Gastrocnemius medialis (tissue), 4 donors: ENCODE measurements at regions not wholly inside any gene's neighbourhood (a gene's known extent, or its start where the extent isn't known, plus 50 kb on each side); places are given as distances from the start of the nearest gene placed in this dataset.

Experiments
- POLR2A ChIP-seq, 2 donors: fragments of 450-650 bp; IDR thresholded peaks; one replicate each; pipeline ENCODE4 v1.6.1; 2017; ENCODE audit warnings: antibody characterized with exemption in 2 of 2, mild to moderate bottlenecking in 2 of 2, moderate library complexity in 2 of 2
- TF ChIP-seq, protein P1 (sequence below), 5 experiments: fragments of 450-650 bp in 3 of 5; fragments of 200-600 bp in 2 of 5; sonication (generic) in 2 of 5; IDR thresholded peaks in 4 of 5; conservative IDR thresholded peaks in 1 of 5; 1 replicate in 4 of 5; 2 replicates in 1 of 5; pipeline ENCODE4 v1.5.1; 2016 to 2019; ENCODE audit warnings: antibody characterized with exemption in 5 of 5, mild to moderate bottlenecking in 3 of 5, moderate library complexity in 3 of 5

DNA sequence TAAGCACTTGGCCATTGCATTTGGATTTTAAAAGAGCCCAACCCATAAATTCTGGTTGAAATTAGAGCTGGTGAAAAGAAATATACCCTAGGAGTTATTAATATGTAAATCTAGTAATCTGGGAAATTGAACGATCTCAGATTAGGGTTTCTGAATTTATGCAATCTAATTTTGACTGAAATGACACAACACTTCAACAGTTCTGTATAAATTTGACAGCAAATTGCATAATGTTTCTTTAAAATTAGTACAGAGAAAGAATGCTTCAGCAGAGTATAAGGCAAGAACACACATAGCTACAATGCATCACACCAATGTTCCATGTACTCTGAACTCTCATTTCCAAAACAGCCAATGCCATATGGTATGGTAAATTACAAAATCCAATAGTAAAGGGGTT lies 201.5 kb upstream of the ITGA4 start:
- TF ChIP-seq, protein P1, sequence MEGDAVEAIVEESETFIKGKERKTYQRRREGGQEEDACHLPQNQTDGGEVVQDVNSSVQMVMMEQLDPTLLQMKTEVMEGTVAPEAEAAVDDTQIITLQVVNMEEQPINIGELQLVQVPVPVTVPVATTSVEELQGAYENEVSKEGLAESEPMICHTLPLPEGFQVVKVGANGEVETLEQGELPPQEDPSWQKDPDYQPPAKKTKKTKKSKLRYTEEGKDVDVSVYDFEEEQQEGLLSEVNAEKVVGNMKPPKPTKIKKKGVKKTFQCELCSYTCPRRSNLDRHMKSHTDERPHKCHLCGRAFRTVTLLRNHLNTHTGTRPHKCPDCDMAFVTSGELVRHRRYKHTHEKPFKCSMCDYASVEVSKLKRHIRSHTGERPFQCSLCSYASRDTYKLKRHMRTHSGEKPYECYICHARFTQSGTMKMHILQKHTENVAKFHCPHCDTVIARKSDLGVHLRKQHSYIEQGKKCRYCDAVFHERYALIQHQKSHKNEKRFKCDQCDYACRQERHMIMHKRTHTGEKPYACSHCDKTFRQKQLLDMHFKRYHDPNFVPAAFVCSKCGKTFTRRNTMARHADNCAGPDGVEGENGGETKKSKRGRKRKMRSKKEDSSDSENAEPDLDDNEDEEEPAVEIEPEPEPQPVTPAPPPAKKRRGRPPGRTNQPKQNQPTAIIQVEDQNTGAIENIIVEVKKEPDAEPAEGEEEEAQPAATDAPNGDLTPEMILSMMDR (IDR thresholded peaks at IDR 0.05 in 4 of 5, conservative IDR thresholded peaks at IDR 0.05 in 1 of 5) = no peak
- no peak for TF ChIP-seq POLR2A (IDR thresholded peaks at IDR 0.05)
